Keratinocyte (primary cell): ENCODE measurements at regions not wholly inside any gene's neighbourhood (a gene's known extent, or its start where the extent isn't known, plus 50 kb on each side); places are given as distances from the start of the nearest gene placed in this dataset.
"Not testable (repeated sequence)": the region's sequence is repeated elsewhere in the genome, so short reads cannot be mapped to it uniquely, and the experiment has no call there.

Experiments used
- CTCF ChIP-seq, 3 experiments: IDR thresholded peaks in 1 of 3; conservative IDR thresholded peaks in 1 of 3; optimal IDR thresholded peaks in 1 of 3; 2 replicates in 2 of 3; 3 replicates in 1 of 3; pipeline versions ENCODE3 to v1.5.1; 2011; ENCODE audit warnings: low read length in 3 of 3, mild to moderate bottlenecking in 3 of 3, moderate library complexity in 2 of 3, control low read depth in 1 of 3, inconsistent platforms in 1 of 3; ENCODE audit not compliant: insufficient read depth in 2 of 3; ENCODE audit errors: extremely low read depth in 1 of 3
- EZH2 ChIP-seq: IDR thresholded peaks from one replicate; pipeline ENCODE4 v1.6.1; 2012; ENCODE audit warnings: inconsistent platforms, mild to moderate bottlenecking, low read length, moderate library complexity

- not testable (repeated sequence) for TF ChIP-seq CTCF (optimal IDR thresholded peaks at IDR 0.05 in 1 of 3, IDR thresholded peaks at IDR 0.05 in 1 of 3, conservative IDR thresholded peaks at IDR 0.05 in 1 of 3; ENCODE audit: extremely low read depth in 1 of 3, insufficient read depth in 2 of 3, low read length in 3 of 3); EZH2
These were observed 220.6 kb upstream of the FAM240B start for GRCh38 chr9:38940501-38940900.
